Esophagus squamous epithelium (tissue), 4 donors: ENCODE measurements at regions not wholly inside any gene's neighbourhood (a gene's known extent, or its start where the extent isn't known, plus 50 kb on each side); places are given as distances from the start of the nearest gene placed in this dataset.

Experiments
- POLR2A ChIP-seq, 4 donors: fragments of 450-650 bp; IDR thresholded peaks; one replicate each; pipeline ENCODE4 v1.6.1; 2017; ENCODE audit warnings: antibody characterized with exemption in 4 of 4, mild to moderate bottlenecking in 4 of 4, moderate library complexity in 3 of 4
- TF ChIP-seq, protein P1 (sequence below), 6 experiments: fragments of 450-650 bp in 4 of 6; fragments of 200-600 bp in 2 of 6; sonication (generic) in 2 of 6; IDR thresholded peaks; one replicate each; pipeline ENCODE4 v1.5.1; 2016 to 2019; ENCODE audit warnings: antibody characterized with exemption in 6 of 6, mild to moderate bottlenecking in 4 of 6, moderate library complexity in 4 of 6

DNA sequence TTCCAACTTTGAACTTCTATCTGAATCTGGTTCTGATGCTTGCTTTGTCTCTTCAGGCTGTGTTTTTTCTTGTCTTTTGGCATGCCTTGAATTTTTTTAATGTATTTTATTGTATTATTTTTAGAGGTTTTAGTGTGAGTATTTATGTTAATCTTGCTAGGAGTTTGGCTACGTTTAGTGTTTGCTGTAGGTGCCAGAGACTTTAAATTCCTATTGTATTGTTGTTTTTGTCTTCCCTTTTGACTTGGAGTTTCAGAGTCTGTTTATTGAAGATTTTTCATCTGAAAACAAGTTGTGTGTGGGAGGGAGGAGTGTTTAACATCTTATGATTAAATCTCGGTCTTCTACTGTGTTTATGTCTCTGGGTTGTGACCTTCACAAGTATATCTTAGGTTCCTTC lies 956.8 kb downstream of the TLE1 start:
- TF ChIP-seq, protein P1, sequence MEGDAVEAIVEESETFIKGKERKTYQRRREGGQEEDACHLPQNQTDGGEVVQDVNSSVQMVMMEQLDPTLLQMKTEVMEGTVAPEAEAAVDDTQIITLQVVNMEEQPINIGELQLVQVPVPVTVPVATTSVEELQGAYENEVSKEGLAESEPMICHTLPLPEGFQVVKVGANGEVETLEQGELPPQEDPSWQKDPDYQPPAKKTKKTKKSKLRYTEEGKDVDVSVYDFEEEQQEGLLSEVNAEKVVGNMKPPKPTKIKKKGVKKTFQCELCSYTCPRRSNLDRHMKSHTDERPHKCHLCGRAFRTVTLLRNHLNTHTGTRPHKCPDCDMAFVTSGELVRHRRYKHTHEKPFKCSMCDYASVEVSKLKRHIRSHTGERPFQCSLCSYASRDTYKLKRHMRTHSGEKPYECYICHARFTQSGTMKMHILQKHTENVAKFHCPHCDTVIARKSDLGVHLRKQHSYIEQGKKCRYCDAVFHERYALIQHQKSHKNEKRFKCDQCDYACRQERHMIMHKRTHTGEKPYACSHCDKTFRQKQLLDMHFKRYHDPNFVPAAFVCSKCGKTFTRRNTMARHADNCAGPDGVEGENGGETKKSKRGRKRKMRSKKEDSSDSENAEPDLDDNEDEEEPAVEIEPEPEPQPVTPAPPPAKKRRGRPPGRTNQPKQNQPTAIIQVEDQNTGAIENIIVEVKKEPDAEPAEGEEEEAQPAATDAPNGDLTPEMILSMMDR (IDR thresholded peaks at IDR 0.05): no peak
- no peak for TF ChIP-seq POLR2A (IDR thresholded peaks at IDR 0.05)
